IMR-90 (cell line): ENCODE measurements at regions not wholly inside any gene's neighbourhood (a gene's known extent, or its start where the extent isn't known, plus 50 kb on each side); places are given as distances from the start of the nearest gene placed in this dataset.

Experiments
- ATAC-seq: fragments of 200-7000 bp; cut with Tn5 transposase; 2 replicates; pipeline ENCODE4 v1.9.1; 2020; ENCODE audit warnings: low read depth, mild to moderate bottlenecking, moderate library complexity
- BruUV-seq: library from RNA; stranded (reverse); fragments of 400-500 nt; replicated peaks from 2 replicates; lab custom pipeline; 2021; lab: Mats Ljungman, UMichigan
- CTCF ChIA-PET: fragments of 300-600 bp; formaldehyde crosslinking; extraction: SDS; loops from one replicate; lab custom pipeline; 2021; ENCODE audit warnings: antibody characterized with exemption; lab: Yijun Ruan, JAX
- POLR2A ChIA-PET: fragments of 300-600 bp; sonication (Branson Sonifier 250); formaldehyde crosslinking; loops from one replicate; lab custom pipeline; 2022; ENCODE audit warnings: antibody characterized with exemption; ENCODE audit not compliant: unreplicated experiment; lab: Charles Lee
- DNase-seq: peaks from one replicate; pipeline ENCODE4 v3.0.0; 2013
- H2AFZ ChIP-seq: replicated peaks from 2 replicates; pipeline ENCODE3; 2013; ENCODE audit warnings: low read length, mild to moderate bottlenecking; ENCODE audit not compliant: poor library complexity
- H2AK5ac ChIP-seq: 2 replicates; pipeline ENCODE4 v1.6.1; 2013; ENCODE audit warnings: low read depth, low read length, inconsistent platforms
- H2AK9ac ChIP-seq: replicated peaks from 2 replicates; pipeline ENCODE3; 2013; ENCODE audit warnings: mild to moderate bottlenecking, low read depth, low read length, moderate library complexity; ENCODE audit not compliant: poor library complexity
- H2BK120ac ChIP-seq: 2 replicates; pipeline ENCODE4 v1.6.1; 2013; ENCODE audit warnings: low read depth, low read length, inconsistent platforms
- H2BK15ac ChIP-seq: 3 replicates; pipeline ENCODE4 v1.6.1; 2013; ENCODE audit warnings: low read depth, low read length, inconsistent platforms
- H2BK20ac ChIP-seq: 2 replicates; pipeline ENCODE4 v1.6.1; 2013; ENCODE audit warnings: low read depth, mild to moderate bottlenecking, inconsistent platforms, low read length, moderate library complexity
- H2BK5ac ChIP-seq: 2 replicates; pipeline ENCODE4 v1.6.1; 2013; ENCODE audit warnings: mild to moderate bottlenecking, low read depth, low read length, inconsistent platforms; ENCODE audit not compliant: poor library complexity, severe bottlenecking
- H3K14ac ChIP-seq: replicated peaks from 2 replicates; pipeline ENCODE4 v1.6.1; 2013; ENCODE audit warnings: low read depth, low read length, inconsistent platforms
- H3K18ac ChIP-seq: 2 replicates; pipeline ENCODE4 v1.6.1; 2013; ENCODE audit warnings: low read depth, low read length, control low read depth
- H3K23ac ChIP-seq: 2 replicates; pipeline ENCODE4 v1.6.1; 2013; ENCODE audit warnings: low read depth, low read length, inconsistent platforms
- H3K27ac ChIP-seq: 2 replicates; pipeline ENCODE4 v1.5.1; 2013; ENCODE audit warnings: mild to moderate bottlenecking, control low read depth, low read length; ENCODE audit not compliant: insufficient read depth
- H3K27me3 ChIP-seq: 2 replicates; pipeline ENCODE4 v1.6.1; 2013; ENCODE audit warnings: low read length; ENCODE audit not compliant: control insufficient read depth, insufficient read depth
- H3K36me3 ChIP-seq: 2 replicates; pipeline ENCODE4 v1.6.1; 2013; ENCODE audit warnings: low read length, mixed read lengths; ENCODE audit not compliant: control insufficient read depth, insufficient read depth
- H3K4ac ChIP-seq: 2 replicates; pipeline ENCODE4 v1.6.1; 2013; ENCODE audit warnings: low read depth, low read length, inconsistent platforms
- H3K4me1 ChIP-seq: 2 replicates; pipeline ENCODE4 v1.6.1; 2013; ENCODE audit warnings: low read length, mixed read lengths; ENCODE audit not compliant: control insufficient read depth, insufficient read depth
- H3K4me2 ChIP-seq: 2 replicates; pipeline ENCODE4 v1.6.1; 2013; ENCODE audit warnings: low read depth, mild to moderate bottlenecking, control low read depth, low read length, moderate library complexity
- H3K4me3 ChIP-seq: 2 replicates; pipeline ENCODE4 v1.5.1; 2013; ENCODE audit warnings: low read depth, mild to moderate bottlenecking, control low read depth, low read length, moderate library complexity; ENCODE audit not compliant: insufficient read depth
- H3K56ac ChIP-seq: 2 replicates; pipeline ENCODE4 v1.6.1; 2013; ENCODE audit warnings: low read length, inconsistent platforms; ENCODE audit not compliant: insufficient read depth; ENCODE audit errors: extremely low read depth
- H3K79me1 ChIP-seq, 2 experiments: 2 replicates each; pipeline ENCODE4 v1.6.1; 2013; ENCODE audit warnings: low read length in 2 of 2, inconsistent platforms in 1 of 2, low read depth in 1 of 2
- H3K9ac ChIP-seq: 2 replicates; pipeline ENCODE4 v1.6.1; 2013; ENCODE audit warnings: low read depth, low read length, control low read depth
- H3K9me1 ChIP-seq: 2 replicates; pipeline ENCODE4 v1.6.1; 2013; ENCODE audit warnings: low read length, inconsistent platforms; ENCODE audit not compliant: insufficient read depth
- H3K9me3 ChIP-seq: 2 replicates; pipeline ENCODE4 v1.6.1; 2013; ENCODE audit warnings: low read length; ENCODE audit not compliant: control insufficient read depth, insufficient read depth
- H4K20me1 ChIP-seq: 2 replicates; pipeline ENCODE4 v1.6.1; 2013; ENCODE audit warnings: low read length, inconsistent platforms; ENCODE audit not compliant: insufficient read depth
- H4K5ac ChIP-seq: 2 replicates; pipeline ENCODE4 v1.6.1; 2013; ENCODE audit warnings: mild to moderate bottlenecking, low read depth, low read length, control low read depth
- H4K8ac ChIP-seq, 2 experiments: 2 replicates each; pipeline ENCODE4 v1.6.1; 2013; ENCODE audit warnings: low read depth in 2 of 2, low read length in 2 of 2, control low read depth in 1 of 2, inconsistent platforms in 1 of 2
- H4K91ac ChIP-seq: 2 replicates; pipeline ENCODE4 v1.6.1; 2013; ENCODE audit warnings: low read depth, low read length, inconsistent platforms; ENCODE audit not compliant: insufficient read depth
- BHLHE40 ChIP-seq: fragments of 150-350 bp; IDR thresholded peaks from 2 replicates; pipeline ENCODE4 v1.6.1; 2016; ENCODE audit warnings: mild to moderate bottlenecking, low read depth, low read length
- CEBPB ChIP-seq: IDR thresholded peaks from 2 replicates; pipeline ENCODE4 v1.6.1; 2012; ENCODE audit warnings: low read depth, low read length, improper control_type of control experiment
- CHD1 ChIP-seq: IDR thresholded peaks from 2 replicates; pipeline ENCODE4 v1.6.1; 2012; ENCODE audit warnings: low read depth, low read length, improper control_type of control experiment
- CTCF ChIP-seq: conservative IDR thresholded peaks from 2 replicates; pipeline ENCODE4 v1.5.1; 2012; ENCODE audit warnings: mild to moderate bottlenecking, low read depth, low read length, improper control_type of control experiment
- FOS ChIP-seq: fragments of 150-350 bp; IDR thresholded peaks from 2 replicates; pipeline ENCODE4 v1.6.1; 2016; ENCODE audit warnings: low read depth, low read length
- MAZ ChIP-seq: IDR thresholded peaks from 2 replicates; pipeline ENCODE4 v1.6.1; 2012; ENCODE audit warnings: low read depth, mild to moderate bottlenecking, low read length, improper control_type of control experiment, moderate library complexity, borderline replicate concordance
- MXI1 ChIP-seq: IDR thresholded peaks from 2 replicates; pipeline ENCODE4 v1.6.1; 2012; ENCODE audit warnings: low read depth, mild to moderate bottlenecking, low read length, moderate library complexity, borderline replicate concordance
- NFE2L2 ChIP-seq: fragments of 150-350 bp; IDR thresholded peaks from 2 replicates; pipeline ENCODE4 v1.6.1; 2016; ENCODE audit warnings: low read depth, mild to moderate bottlenecking, low read length
- POLR2A ChIP-seq: IDR thresholded peaks from 2 replicates; pipeline ENCODE4 v1.6.1; 2012; ENCODE audit warnings: mild to moderate bottlenecking, low read depth, low read length
- RAD21 ChIP-seq: IDR thresholded peaks from 2 replicates; pipeline ENCODE4 v1.6.1; 2012; ENCODE audit warnings: low read length, improper control_type of control experiment
- RCOR1 ChIP-seq: IDR thresholded peaks from 2 replicates; pipeline ENCODE4 v1.6.1; 2012; ENCODE audit warnings: mild to moderate bottlenecking, low read length, improper control_type of control experiment; ENCODE audit not compliant: insufficient replicate concordance
- RFX5 ChIP-seq: IDR thresholded peaks from 2 replicates; pipeline ENCODE4 v1.8.0; 2012; ENCODE audit warnings: low read depth, mild to moderate bottlenecking, low read length, moderate library complexity
- SMC3 ChIP-seq: fragments of 150-350 bp; IDR thresholded peaks from 2 replicates; pipeline ENCODE4 v1.6.1; 2016; ENCODE audit warnings: low read depth, mild to moderate bottlenecking, antibody characterized with exemption, low read length, moderate library complexity
- USF2 ChIP-seq: fragments of 150-350 bp; IDR thresholded peaks from 2 replicates; pipeline ENCODE4 v1.6.1; 2017; ENCODE audit warnings: mild to moderate bottlenecking, antibody characterized with exemption, low read length, low read depth
- WGBS, 2 experiments: methylation state at CpG; one replicate each; pipeline versions ENCODE4 v1.1.5 to v1.1.7; 2013; ENCODE audit warnings: missing lambda C conversion rate in 2 of 2; ENCODE audit not compliant: insufficient read length in 1 of 2; ENCODE audit errors: extremely low coverage in 2 of 2; 5-methylcytosine and 5-hydroxymethylcytosine counted together
- dilution Hi-C: fragments of 300-500 bp; cut with HindIII; formaldehyde crosslinking; loops from one replicate; pipeline ENCODE4 v1.14.3; 2018; ENCODE audit warnings: low sequenced_read_pairs; ENCODE audit not compliant: unreplicated experiment
- in situ Hi-C: fragments of 300-500 bp; cut with MboI; formaldehyde crosslinking; loops from 3 replicates; pipeline ENCODE4 v1.14.3; 2019; ENCODE audit warnings: low sequenced_read_pairs, inconsistent platforms, mixed read lengths
- intact Hi-C: fragments of 100-400 bp; cut with micrococcal nuclease; formaldehyde crosslinking; loops from 2 replicates; pipeline ENCODE4 v1.10.0; 2022
- TF ChIP-seq, protein P1 (sequence below): fragments of 150-350 bp; IDR thresholded peaks from 2 replicates; pipeline ENCODE4 v1.6.1; 2016; ENCODE audit warnings: low read depth, mild to moderate bottlenecking, low read length, moderate library complexity, borderline replicate concordance

- no peak overlapping the region for H2AK9ac ChIP-seq
- intact Hi-C loops, result no loop called here
- H3K79me1 ChIP-seq, result no peaks in the 10 kb centered on the region
- peaks cover 4% of the 10 kb centered on the region for H3K4me1 ChIP-seq
- no CpG with 5 or more reads among the region's 5 CpGs for WGBS, 2 experiments
- ATAC-seq, result no peak
- H3K36me3 ChIP-seq, result no peaks in the 10 kb centered on the region
- no peak overlapping the region for H3K14ac ChIP-seq
- in situ Hi-C loops, result no loop called here
- no peaks in the 10 kb centered on the region for H4K20me1 ChIP-seq
- dilution Hi-C loops, result no loop called here
- H3K18ac ChIP-seq, result no peak overlapping the region
- TF ChIP-seq RFX5 (no peak), SMC3 (no peak), RCOR1 (no peak), CEBPB (no peak), FOS (no peak), BHLHE40 (no peak), CHD1 (no peak), POLR2A (no peak), CTCF (no peak), MXI1 (no peak), RAD21 (no peak), USF2 (no peak), MAZ (no peak), NFE2L2 (no peak)
- TF ChIP-seq, protein P1, sequence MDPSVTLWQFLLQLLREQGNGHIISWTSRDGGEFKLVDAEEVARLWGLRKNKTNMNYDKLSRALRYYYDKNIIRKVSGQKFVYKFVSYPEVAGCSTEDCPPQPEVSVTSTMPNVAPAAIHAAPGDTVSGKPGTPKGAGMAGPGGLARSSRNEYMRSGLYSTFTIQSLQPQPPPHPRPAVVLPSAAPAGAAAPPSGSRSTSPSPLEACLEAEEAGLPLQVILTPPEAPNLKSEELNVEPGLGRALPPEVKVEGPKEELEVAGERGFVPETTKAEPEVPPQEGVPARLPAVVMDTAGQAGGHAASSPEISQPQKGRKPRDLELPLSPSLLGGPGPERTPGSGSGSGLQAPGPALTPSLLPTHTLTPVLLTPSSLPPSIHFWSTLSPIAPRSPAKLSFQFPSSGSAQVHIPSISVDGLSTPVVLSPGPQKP, result no peak
- no peak overlapping the region for H2BK15ac ChIP-seq
- no peak overlapping the region for H3K27ac ChIP-seq
- no peaks in the 10 kb centered on the region for H3K27me3 ChIP-seq
- no peak overlapping the region for H3K4me3 ChIP-seq
- no peak overlapping the region for H3K9ac ChIP-seq
- no peak overlapping the region for H4K8ac ChIP-seq
- no peak overlapping the region for H2AK5ac ChIP-seq
- ChIA-PET CTCF (no interaction called here), POLR2A (no interaction called here)
- peaks cover 2% of the 10 kb centered on the region; the same call in 1 of the 2 replicates for H3K9me1 ChIP-seq
- no peak overlapping the region for H3K56ac ChIP-seq
- no peak overlapping the region for H2BK5ac ChIP-seq
- no peak overlapping the region for H4K5ac ChIP-seq
- H2BK120ac ChIP-seq, result no peak overlapping the region
- H3K9me3 ChIP-seq, result no peaks in the 10 kb centered on the region
- BruUV-seq, result no TSS peak
- DNase-seq, result no peak
- no peak overlapping the region for H4K91ac ChIP-seq
- no peak overlapping the region for H3K23ac ChIP-seq
- H3K4me2 ChIP-seq, result no peak overlapping the region
- H3K4ac ChIP-seq, result no peak overlapping the region
- no peak overlapping the region for H2AFZ ChIP-seq
- H2BK20ac ChIP-seq, result no peak overlapping the region
Observed at GRCh38 chr12:80019691-80020090, 79.6 kb upstream of the OTOGL start.
